Testis (tissue), 2 donors: ENCODE measurements at regions not wholly inside any gene's neighbourhood (a gene's known extent, or its start where the extent isn't known, plus 50 kb on each side); places are given as distances from the start of the nearest gene placed in this dataset.

Experiments
- CTCF ChIP-seq, 3 experiments: fragments of 450-650 bp in 2 of 3; fragments of 200-600 bp in 1 of 3; sonication (generic) in 1 of 3; IDR thresholded peaks; one replicate each; pipeline ENCODE4 v1.5.1; 2016 to 2019; ENCODE audit warnings: antibody characterized with exemption in 3 of 3, mild to moderate bottlenecking in 2 of 3, moderate library complexity in 1 of 3
- POLR2A ChIP-seq: fragments of 450-650 bp; IDR thresholded peaks from one replicate; pipeline ENCODE4 v1.6.1; 2017; ENCODE audit warnings: antibody characterized with exemption, mild to moderate bottlenecking, moderate library complexity

DNA sequence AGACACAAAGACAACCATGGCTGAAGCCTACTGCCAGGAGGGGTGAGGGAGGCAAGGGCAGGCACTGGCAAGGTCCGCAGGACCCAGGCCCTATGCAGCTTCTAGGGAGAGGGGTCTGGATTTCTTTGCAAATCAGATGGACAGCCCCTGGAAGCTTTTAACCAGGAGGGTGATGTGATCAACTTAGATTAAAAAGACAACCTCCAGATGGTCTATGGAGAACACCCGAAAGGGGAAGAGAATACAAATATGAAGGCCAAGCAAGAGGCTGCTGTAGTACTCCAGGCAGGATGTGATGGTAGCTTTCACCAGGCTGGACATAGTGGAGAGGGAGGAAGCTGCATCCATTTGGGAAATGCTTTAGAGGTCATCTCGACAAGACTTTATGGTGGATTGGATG lies 83.3 kb upstream of the TSPAN11 start:
- TF ChIP-seq CTCF (IDR thresholded peaks at IDR 0.05): no peak
- TF ChIP-seq POLR2A: no peak
